CD14-positive monocyte (primary cell): ENCODE measurements at regions not wholly inside any gene's neighbourhood (a gene's known extent, or its start where the extent isn't known, plus 50 kb on each side); places are given as distances from the start of the nearest gene placed in this dataset.

Source experiments
- DNase-seq, 3 donors: peaks; one replicate each; pipeline ENCODE4 v3.0.0-alpha.2; 2011 to 2022
- H2AFZ ChIP-seq: 2 replicates; pipeline ENCODE4 v1.6.0; 2012; ENCODE audit warnings: mild to moderate bottlenecking, low read depth, low read length, inconsistent platforms; ENCODE audit not compliant: insufficient read depth, poor library complexity, severe bottlenecking
- H3K27ac ChIP-seq, 2 donors: 1 replicate in 1 of 2; 2 replicates in 1 of 2; pipeline ENCODE4 v1.5.1; 2012 to 2013; ENCODE audit warnings: low read length in 2 of 2, control low read depth in 1 of 2, inconsistent platforms in 1 of 2, low read depth in 1 of 2, mild to moderate bottlenecking in 1 of 2
- H3K27me3 ChIP-seq, 2 donors: one replicate each; pipeline versions ENCODE4 v1.6.0 to v1.6.1; 2011 to 2013; ENCODE audit warnings: low read length in 2 of 2; ENCODE audit not compliant: control insufficient read depth in 2 of 2, insufficient read depth in 2 of 2
- H3K36me3 ChIP-seq, 2 donors: replicated peaks in 1 of 2; 1 replicate in 1 of 2; 2 replicates in 1 of 2; pipeline versions ENCODE4 v1.5.1 to v1.6.1; 2012 to 2013; ENCODE audit warnings: low read length in 2 of 2, control low read depth in 1 of 2, inconsistent platforms in 1 of 2, mild to moderate bottlenecking in 1 of 2; ENCODE audit not compliant: insufficient read depth in 2 of 2, control insufficient read depth in 1 of 2
- H3K4me1 ChIP-seq, 2 donors: 1 replicate in 1 of 2; 2 replicates in 1 of 2; pipeline versions ENCODE4 v1.5.1 to v1.6.1; 2012 to 2013; ENCODE audit warnings: low read length in 2 of 2, control low read depth in 1 of 2, inconsistent platforms in 1 of 2, mild to moderate bottlenecking in 1 of 2, moderate library complexity in 1 of 2; ENCODE audit not compliant: insufficient read depth in 2 of 2, control insufficient read depth in 1 of 2
- H3K4me2 ChIP-seq: replicated peaks from 2 replicates; pipeline ENCODE3; 2012; ENCODE audit warnings: low read length, moderate library complexity, mild to moderate bottlenecking; ENCODE audit not compliant: poor library complexity, severe bottlenecking; ENCODE audit errors: extremely low read depth
- H3K4me3 ChIP-seq, 3 experiments: fragments of 200-600 bp in 1 of 3; sonication (generic) in 1 of 3; replicated peaks in 1 of 3; 1 replicate in 2 of 3; 2 replicates in 1 of 3; pipeline ENCODE4 v1.5.1; 2011 to 2013; ENCODE audit warnings: low read length in 3 of 3, mild to moderate bottlenecking in 3 of 3, control low read depth in 2 of 3, low read depth in 2 of 3, inconsistent platforms in 1 of 3, moderate library complexity in 1 of 3
- H3K79me2 ChIP-seq: 2 replicates; pipeline ENCODE4 v1.6.0; 2012; ENCODE audit warnings: mild to moderate bottlenecking, control low read depth, inconsistent platforms, low read length, moderate library complexity; ENCODE audit not compliant: insufficient read depth
- H3K9ac ChIP-seq: 2 replicates; pipeline ENCODE4 v1.6.0; 2017; ENCODE audit warnings: low read length, mild to moderate bottlenecking; ENCODE audit not compliant: insufficient read depth, poor library complexity, severe bottlenecking
- H3K9me3 ChIP-seq, 2 donors: replicated peaks in 1 of 2; 1 replicate in 1 of 2; 2 replicates in 1 of 2; pipeline versions ENCODE4 v1.5.1 to v1.6.1; 2012 to 2013; ENCODE audit warnings: low read length in 2 of 2, control low read depth in 1 of 2; ENCODE audit not compliant: control insufficient read depth in 1 of 2, insufficient read depth in 1 of 2
- H4K20me1 ChIP-seq: 2 replicates; pipeline ENCODE4 v1.6.0; 2012; ENCODE audit warnings: mild to moderate bottlenecking, low read length, control low read depth, moderate library complexity; ENCODE audit not compliant: insufficient read depth
- H3K27ac Mint-ChIP-seq, 7 donors: one replicate each; pipeline ENCODE4 v1.8.0; 2020; ENCODE audit warnings: mild to moderate bottlenecking in 7 of 7, mixed read lengths in 7 of 7, moderate library complexity in 6 of 7, inconsistent platforms in 2 of 7
- H3K27me3 Mint-ChIP-seq, 3 donors: one replicate each; pipeline ENCODE4 v1.8.0; 2021 to 2022; ENCODE audit warnings: low read depth in 3 of 3, mild to moderate bottlenecking in 3 of 3, mixed read lengths in 3 of 3, moderate library complexity in 3 of 3, inconsistent platforms in 1 of 3
- H3K36me3 Mint-ChIP-seq, 2 donors: one replicate each; pipeline ENCODE4 v1.8.0; 2020; ENCODE audit warnings: mixed read lengths in 2 of 2, inconsistent platforms in 1 of 2, mild to moderate bottlenecking in 1 of 2
- H3K4me1 Mint-ChIP-seq: one replicate; pipeline ENCODE4 v1.8.0; 2020; ENCODE audit warnings: mild to moderate bottlenecking, mixed read lengths
- H3K4me3 Mint-ChIP-seq, 2 donors: one replicate each; pipeline ENCODE4 v1.8.0; 2020; ENCODE audit warnings: mild to moderate bottlenecking in 2 of 2, mixed read lengths in 2 of 2, moderate library complexity in 1 of 2
- H3K9me3 Mint-ChIP-seq, 7 donors: one replicate each; pipeline ENCODE4 v1.8.0; 2020 to 2022; ENCODE audit warnings: mixed read lengths in 7 of 7, mild to moderate bottlenecking in 6 of 7, moderate library complexity in 6 of 7, inconsistent platforms in 2 of 7
- WGBS: methylation state at CpG from one replicate; pipeline ENCODE4 v1.1.5; 2013; ENCODE audit warnings: missing lambda C conversion rate; ENCODE audit not compliant: insufficient coverage; 5-methylcytosine and 5-hydroxymethylcytosine counted together
- intact Hi-C, 2 donors: fragments of 100-400 bp; cut with micrococcal nuclease; formaldehyde crosslinking; loops; one replicate each; pipeline versions ENCODE4 v1.15.0 to v1.15.1; 2023
- TF ChIP-seq, protein P1 (sequence below): fragments of 200-600 bp; IDR thresholded peaks from one replicate; pipeline ENCODE4 v1.8.0; 2022; ENCODE audit warnings: antibody characterized with exemption, mild to moderate bottlenecking

DNA sequence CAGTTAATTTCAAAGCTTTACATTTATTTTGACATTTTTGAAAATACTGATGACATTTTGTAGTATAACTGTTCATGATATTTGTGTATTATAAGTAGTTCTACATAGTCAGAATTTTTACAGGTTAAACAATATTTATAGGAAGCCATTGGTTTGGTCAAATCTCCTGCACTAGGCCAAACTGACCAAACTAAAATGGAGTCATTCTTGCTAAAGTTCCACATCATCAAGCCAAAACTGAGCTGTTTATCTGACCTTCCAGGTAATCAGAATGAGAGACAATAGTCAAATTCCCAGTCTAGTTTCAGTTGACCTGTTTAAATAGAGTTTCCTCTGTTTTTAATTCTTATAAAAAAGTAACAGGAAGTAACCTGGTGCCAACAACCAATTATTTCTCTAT is 253.3 kb upstream of the RGS18 start:
- H3K36me3 Mint-ChIP-seq: no peaks in the 10 kb centered on the region
- H3K4me3 Mint-ChIP-seq: no peak overlapping the region
- peaks cover 0 to 1% (median 0%) of the 10 kb centered on the region in 3 donors for H3K27me3 Mint-ChIP-seq

DNA sequence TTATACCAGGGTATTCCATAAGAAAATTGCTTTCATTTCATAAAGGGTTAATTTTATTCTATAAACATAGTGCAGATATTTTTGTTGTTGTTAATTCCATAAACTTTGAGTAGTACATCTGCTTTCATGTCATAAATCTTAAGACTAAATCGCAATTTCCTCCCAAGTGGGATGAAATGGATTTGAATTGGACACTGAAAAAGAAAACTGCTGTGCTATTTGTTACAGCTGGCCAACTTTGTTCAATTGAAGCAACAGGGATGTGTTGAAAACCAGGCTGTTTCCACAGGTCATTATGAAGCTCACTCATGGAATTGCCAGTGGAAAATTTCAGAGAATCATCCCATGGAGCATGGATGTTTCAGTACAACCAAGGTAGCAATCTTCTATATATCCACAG is 252.5 kb upstream of the RGS18 start:
- no peaks in the 10 kb centered on the region for H3K27me3 ChIP-seq
- Mint-ChIP-seq H3K27ac (no peak overlapping the region), H3K9me3 (peaks cover 7 to 22% (median 13%) of the 10 kb centered on the region in 7 donors), H3K36me3 (no peaks in the 10 kb centered on the region), H3K27me3 (peaks cover 0 to 1% (median 0%) of the 10 kb centered on the region in 3 donors), H3K4me3 (no peak overlapping the region), H3K4me1 (no peaks in the 10 kb centered on the region)
- WGBS: no CpG with 5 or more reads among the region's 1 CpG
- no peak overlapping the region for H3K4me2 ChIP-seq
- no peak for DNase-seq
- no peaks in the 10 kb centered on the region for H3K4me1 ChIP-seq
- no peaks in the 10 kb centered on the region for H4K20me1 ChIP-seq
- no peak overlapping the region for H3K27ac ChIP-seq
- H3K9ac ChIP-seq: no peak overlapping the region
- no peaks in the 10 kb centered on the region for H3K79me2 ChIP-seq
- H3K4me3 ChIP-seq: no peak overlapping the region
- TF ChIP-seq, protein P1, sequence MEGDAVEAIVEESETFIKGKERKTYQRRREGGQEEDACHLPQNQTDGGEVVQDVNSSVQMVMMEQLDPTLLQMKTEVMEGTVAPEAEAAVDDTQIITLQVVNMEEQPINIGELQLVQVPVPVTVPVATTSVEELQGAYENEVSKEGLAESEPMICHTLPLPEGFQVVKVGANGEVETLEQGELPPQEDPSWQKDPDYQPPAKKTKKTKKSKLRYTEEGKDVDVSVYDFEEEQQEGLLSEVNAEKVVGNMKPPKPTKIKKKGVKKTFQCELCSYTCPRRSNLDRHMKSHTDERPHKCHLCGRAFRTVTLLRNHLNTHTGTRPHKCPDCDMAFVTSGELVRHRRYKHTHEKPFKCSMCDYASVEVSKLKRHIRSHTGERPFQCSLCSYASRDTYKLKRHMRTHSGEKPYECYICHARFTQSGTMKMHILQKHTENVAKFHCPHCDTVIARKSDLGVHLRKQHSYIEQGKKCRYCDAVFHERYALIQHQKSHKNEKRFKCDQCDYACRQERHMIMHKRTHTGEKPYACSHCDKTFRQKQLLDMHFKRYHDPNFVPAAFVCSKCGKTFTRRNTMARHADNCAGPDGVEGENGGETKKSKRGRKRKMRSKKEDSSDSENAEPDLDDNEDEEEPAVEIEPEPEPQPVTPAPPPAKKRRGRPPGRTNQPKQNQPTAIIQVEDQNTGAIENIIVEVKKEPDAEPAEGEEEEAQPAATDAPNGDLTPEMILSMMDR: no peak
- intact Hi-C loops: no loop called here
- no peak overlapping the region for H2AFZ ChIP-seq
- peaks cover 0 to 17% of the 10 kb centered on the region in 2 donors for H3K9me3 ChIP-seq
- H3K36me3 ChIP-seq: no peaks in the 10 kb centered on the region

More for the DNA sequence above, 253.3 kb upstream of the RGS18 start:
- no peaks in the 10 kb centered on the region for H3K4me1 Mint-ChIP-seq
- TF ChIP-seq, protein P1: no peak
- Histone ChIP-seq H3K9me3 (peaks cover 0 to 13% of the 10 kb centered on the region in 2 donors), H3K9ac (no peak overlapping the region), H3K27me3 (no peaks in the 10 kb centered on the region), H2AFZ (no peak overlapping the region), H3K4me1 (no peaks in the 10 kb centered on the region), H3K27ac (no peak overlapping the region), H3K79me2 (no peaks in the 10 kb centered on the region), H3K36me3 (no peaks in the 10 kb centered on the region), H4K20me1 (no peaks in the 10 kb centered on the region), H3K4me2 (no peak overlapping the region), H3K4me3 (no peak overlapping the region)
- peaks cover 5 to 22% (median 13%) of the 10 kb centered on the region in 7 donors for H3K9me3 Mint-ChIP-seq
- no peak overlapping the region for H3K27ac Mint-ChIP-seq
- intact Hi-C loops: no loop called here
- DNase-seq: no peak
